ENCODE measurements at regions not wholly inside any gene's neighbourhood (a gene's known extent, or its start where the extent isn't known, plus 50 kb on each side); places are given as distances from the start of the nearest gene placed in this dataset.
A peak's percentile ranks its signal among the peaks of the same experiment; 100 is the strongest.

DNA sequence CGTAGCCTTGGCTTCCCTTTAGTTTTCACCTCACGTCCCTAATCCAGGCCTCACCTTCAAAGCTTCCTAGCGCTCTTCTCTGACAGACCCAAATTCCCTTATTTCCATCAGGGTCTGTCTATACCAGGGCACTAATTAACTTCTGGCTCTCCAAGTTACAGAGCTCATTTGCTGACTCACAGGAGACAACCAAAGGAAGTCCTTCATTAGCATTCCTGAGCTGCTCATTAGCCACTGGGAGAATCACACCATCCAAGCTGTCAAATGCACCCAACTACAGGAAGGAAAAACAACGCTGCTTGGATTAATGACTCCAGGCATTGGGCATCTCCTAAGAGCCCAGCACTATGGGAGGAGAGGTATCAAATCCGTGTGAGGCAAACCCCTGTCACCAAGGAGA, 109.8 kb upstream of the ALK start:
- Mint-ChIP-seq H3K36me3 (ENCODE audit: low read depth) (no peaks in the 10 kb centered on the region), H3K9me3 (no peaks in the 10 kb centered on the region), H3K27me3 (peaks cover 8% of the 10 kb centered on the region), H3K27ac (no peak overlapping the region), H3K4me1 (no peaks in the 10 kb centered on the region), H3K4me3 (no peak overlapping the region)
- intact Hi-C loops (cut with micrococcal nuclease) = no loop called here
- DNase-seq = no peak

DNA sequence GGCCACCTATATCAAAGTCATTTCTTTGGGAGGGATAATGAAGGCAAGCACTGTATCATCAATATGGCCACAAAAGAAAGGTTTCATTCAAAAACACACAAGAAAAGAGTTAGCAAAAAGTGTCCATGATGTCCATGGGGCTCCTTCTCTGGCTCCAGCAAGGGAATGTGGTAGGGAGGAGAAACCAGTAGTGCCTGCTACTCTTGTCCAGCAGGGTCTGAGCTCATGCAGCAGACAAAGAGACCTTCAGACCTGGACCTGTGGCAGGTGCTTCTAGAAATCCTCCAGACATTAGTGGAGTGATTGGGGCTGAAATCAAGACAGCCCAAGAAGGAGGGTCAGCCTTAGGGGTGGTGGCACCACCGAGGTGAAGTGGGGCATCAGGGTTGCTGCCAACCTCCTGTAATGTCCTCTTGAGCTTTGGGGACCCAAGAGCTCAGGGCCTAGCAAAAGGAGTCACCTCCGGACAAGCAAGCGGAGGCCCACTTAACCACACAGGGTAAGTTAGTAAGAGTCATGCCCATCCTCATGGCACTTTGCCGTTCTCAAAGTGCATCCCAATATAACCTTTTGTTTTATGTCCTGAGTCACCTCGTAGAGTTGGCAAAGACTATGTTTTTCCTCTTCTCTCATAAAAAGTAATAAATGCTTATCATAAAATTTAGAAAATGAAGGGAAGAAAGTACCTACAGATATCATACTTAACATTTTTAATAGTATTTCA, 112.6 kb upstream of the YPEL5 start:
- Mint-ChIP-seq H3K36me3 (ENCODE audit: low read depth) (no peaks in the 10 kb centered on the region), H3K4me1 (no peaks in the 10 kb centered on the region), H3K4me3 (no peak overlapping the region), H3K27ac (no peak overlapping the region), H3K9me3 (no peaks in the 10 kb centered on the region), H3K27me3 (peaks cover 11% of the 10 kb centered on the region)
- intact Hi-C loops (cut with micrococcal nuclease) = no loop called here
- DNase-seq = no peak

DNA sequence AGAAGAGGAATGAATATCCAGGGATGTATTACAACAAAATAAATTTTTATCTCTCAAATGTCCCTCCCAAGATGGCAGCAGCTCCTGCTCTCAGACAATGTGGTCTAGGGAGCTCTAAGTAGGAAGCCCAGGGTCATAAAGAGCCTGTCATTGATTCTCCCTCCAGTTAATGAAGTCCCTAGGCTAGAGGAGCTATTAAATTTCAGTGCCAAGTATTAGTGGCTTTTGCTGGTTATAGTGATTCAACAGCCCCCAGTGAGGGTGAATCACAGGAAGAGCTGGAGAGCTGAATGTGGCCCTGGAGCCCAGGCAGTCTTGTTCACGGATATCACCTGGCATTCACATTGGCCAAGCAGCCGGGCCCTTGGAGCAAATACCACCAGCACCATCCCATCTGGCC, 109.8 kb upstream of the YPEL5 start:
- no peaks in the 10 kb centered on the region for H3K36me3 Mint-ChIP-seq (ENCODE audit: low read depth)
- peaks cover 12% of the 10 kb centered on the region for H3K27me3 Mint-ChIP-seq
- no peak overlapping the region for H3K4me3 Mint-ChIP-seq
- no peaks in the 10 kb centered on the region for H3K9me3 Mint-ChIP-seq
- intact Hi-C loops (cut with micrococcal nuclease) = no loop called here
- H3K4me1 Mint-ChIP-seq = no peaks in the 10 kb centered on the region
- no peak overlapping the region for H3K27ac Mint-ChIP-seq
- DNase-seq = no peak

DNA sequence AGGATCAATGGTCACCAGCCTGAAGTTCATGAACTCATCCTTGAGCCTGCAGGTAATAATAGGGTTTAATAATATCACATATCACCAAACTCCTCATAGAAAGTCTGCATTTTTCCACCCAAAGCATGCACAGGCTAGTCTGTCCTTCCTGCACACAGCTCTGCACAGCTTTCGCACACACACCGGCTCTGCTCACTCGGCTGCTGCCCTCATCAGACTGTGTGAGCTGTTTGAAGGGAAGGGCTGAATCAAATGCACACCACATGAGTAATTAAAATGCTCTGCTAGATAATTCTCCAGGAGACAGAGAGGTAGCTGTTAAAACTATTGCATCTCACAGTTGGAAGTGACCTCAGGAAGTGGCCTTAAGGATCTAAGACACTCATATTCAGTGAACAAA, 108.4 kb upstream of the YPEL5 start:
- intact Hi-C loops (cut with micrococcal nuclease) = no loop called here
- H3K4me1 Mint-ChIP-seq = no peaks in the 10 kb centered on the region
- H3K27ac Mint-ChIP-seq = no peak overlapping the region
- no peaks in the 10 kb centered on the region for H3K9me3 Mint-ChIP-seq
- H3K27me3 Mint-ChIP-seq = peaks cover 16% of the 10 kb centered on the region
- no peak overlapping the region for H3K4me3 Mint-ChIP-seq
- H3K36me3 Mint-ChIP-seq (ENCODE audit: low read depth) = no peaks in the 10 kb centered on the region
- peak; percentile 40 for DNase-seq

DNA sequence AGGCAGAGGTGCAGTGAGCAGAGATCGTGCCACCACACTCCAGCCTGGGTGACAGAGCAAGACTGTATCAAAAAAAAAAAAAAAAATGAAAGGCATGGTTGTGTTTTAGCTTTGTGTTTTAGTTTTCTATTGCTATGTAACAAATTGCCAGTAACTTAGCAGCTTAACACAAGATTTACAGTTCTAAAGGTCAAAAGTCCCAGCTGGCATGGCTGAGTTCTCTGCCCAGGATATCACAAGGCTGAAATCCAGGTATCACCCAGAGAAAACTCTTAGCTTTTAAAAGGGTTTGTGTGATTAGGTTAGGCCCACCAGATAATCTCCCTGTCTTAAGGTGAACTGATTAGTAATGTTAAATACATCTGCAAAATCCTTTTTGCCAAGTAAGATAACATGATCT, 107.7 kb upstream of the YPEL5 start:
- DNase-seq = no peak
- Mint-ChIP-seq H3K36me3 (ENCODE audit: low read depth) (no peaks in the 10 kb centered on the region), H3K4me3 (no peak overlapping the region), H3K9me3 (no peaks in the 10 kb centered on the region), H3K27me3 (peaks cover 20% of the 10 kb centered on the region), H3K4me1 (no peaks in the 10 kb centered on the region), H3K27ac (no peak overlapping the region)
- intact Hi-C loops (cut with micrococcal nuclease) = no loop called here

DNA sequence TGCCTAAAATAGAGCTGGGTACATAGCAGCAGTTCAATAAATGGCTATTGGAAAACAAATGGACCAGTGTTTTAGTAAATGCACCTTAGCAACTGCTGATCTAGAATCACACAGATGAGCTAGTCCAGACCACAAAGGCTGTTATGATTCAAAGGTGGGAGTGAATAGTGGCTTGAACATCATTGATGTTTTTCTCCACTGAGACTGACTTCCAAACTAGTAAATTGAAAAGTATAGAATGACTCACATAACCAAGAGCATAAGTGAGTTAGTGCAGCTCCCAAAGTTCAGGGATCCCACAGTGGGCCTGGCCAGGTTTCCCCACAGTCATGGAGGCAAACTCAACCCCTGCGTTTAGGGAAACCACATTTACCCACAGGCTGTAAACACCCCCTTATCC, 106.7 kb upstream of the YPEL5 start:
- H3K27ac Mint-ChIP-seq = no peak overlapping the region
- intact Hi-C loops (cut with micrococcal nuclease) = no loop called here
- peaks cover 22% of the 10 kb centered on the region for H3K27me3 Mint-ChIP-seq
- no peaks in the 10 kb centered on the region for H3K4me1 Mint-ChIP-seq
- H3K4me3 Mint-ChIP-seq = no peak overlapping the region
- no peaks in the 10 kb centered on the region for H3K36me3 Mint-ChIP-seq (ENCODE audit: low read depth)
- no peaks in the 10 kb centered on the region for H3K9me3 Mint-ChIP-seq
- peak; percentile 47 for DNase-seq

DNA sequence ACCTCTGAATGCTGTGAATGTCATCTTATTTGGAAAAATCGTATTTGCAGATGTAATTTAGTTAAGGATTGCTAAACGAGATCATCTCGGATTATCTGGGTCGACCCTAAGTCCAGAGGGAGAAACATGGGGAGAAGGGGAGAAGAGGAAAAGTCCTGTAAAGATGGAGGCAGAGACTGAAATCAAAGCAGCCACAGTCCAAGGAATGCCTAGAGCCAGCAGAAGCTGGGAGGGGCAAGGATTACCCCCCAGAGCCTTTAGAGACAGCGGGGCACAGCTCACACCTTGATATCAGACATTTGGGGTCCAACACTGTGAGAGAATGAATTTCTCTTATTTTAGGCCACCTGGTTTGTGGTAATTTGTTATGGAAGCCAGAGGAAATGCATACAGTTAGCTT, 104.9 kb upstream of the YPEL5 start:
- H3K4me1 Mint-ChIP-seq = no peaks in the 10 kb centered on the region
- no peak overlapping the region for H3K27ac Mint-ChIP-seq
- DNase-seq = no peak
- no peak overlapping the region for H3K4me3 Mint-ChIP-seq
- no peaks in the 10 kb centered on the region for H3K36me3 Mint-ChIP-seq (ENCODE audit: low read depth)
- H3K27me3 Mint-ChIP-seq = peaks cover 19% of the 10 kb centered on the region
- intact Hi-C loops (cut with micrococcal nuclease) = no loop called here
- H3K9me3 Mint-ChIP-seq = no peaks in the 10 kb centered on the region

DNA sequence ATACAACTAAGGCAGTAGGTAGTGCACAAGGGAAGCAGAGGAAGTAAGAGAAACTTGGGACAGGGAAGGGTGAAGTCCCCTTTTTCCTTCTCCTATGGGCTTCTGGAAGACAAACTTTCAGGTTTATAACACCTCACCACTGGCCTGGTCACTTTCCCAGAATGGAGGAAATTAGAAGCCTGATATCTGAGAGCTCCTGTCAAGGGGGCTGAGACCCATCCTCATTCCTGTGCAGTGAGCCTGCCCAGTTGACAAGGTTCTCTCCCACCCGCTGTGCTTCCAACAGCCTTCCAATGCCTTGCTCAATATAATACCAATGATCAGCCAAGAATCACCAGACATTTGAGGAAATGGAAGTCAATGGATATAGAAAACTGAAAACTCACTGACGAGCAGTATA, 100.4 kb upstream of the YPEL5 start:
- intact Hi-C loops (cut with micrococcal nuclease) = no loop called here
- no peaks in the 10 kb centered on the region for H3K4me1 Mint-ChIP-seq
- H3K4me3 Mint-ChIP-seq = no peak overlapping the region
- H3K9me3 Mint-ChIP-seq = no peaks in the 10 kb centered on the region
- H3K36me3 Mint-ChIP-seq (ENCODE audit: low read depth) = no peaks in the 10 kb centered on the region
- no peak for DNase-seq
- no peak overlapping the region for H3K27ac Mint-ChIP-seq
- H3K27me3 Mint-ChIP-seq = peaks cover 16% of the 10 kb centered on the region

DNA sequence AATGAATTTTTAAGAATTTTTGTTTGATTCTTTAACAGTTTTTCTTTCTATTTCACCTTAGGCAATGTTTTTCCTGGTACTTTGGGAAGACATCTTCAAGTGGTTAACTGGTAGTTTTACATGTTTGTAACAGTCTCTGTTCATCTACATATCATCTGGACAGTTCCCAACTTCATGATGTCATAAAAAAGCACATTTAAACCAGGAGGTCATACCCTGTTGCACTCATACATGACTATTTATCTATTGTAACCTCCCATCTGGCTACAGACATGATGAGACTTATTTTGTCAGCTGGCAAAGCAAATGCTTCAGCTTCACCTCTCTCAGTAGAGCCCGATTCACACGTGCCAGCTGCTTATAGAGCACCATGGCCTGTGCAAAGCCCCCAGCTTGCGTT, 99.8 kb upstream of the YPEL5 start:
- Mint-ChIP-seq H3K27me3 (peaks cover 13% of the 10 kb centered on the region), H3K36me3 (ENCODE audit: low read depth) (no peaks in the 10 kb centered on the region), H3K4me3 (no peak overlapping the region), H3K4me1 (no peaks in the 10 kb centered on the region), H3K9me3 (no peaks in the 10 kb centered on the region), H3K27ac (no peak overlapping the region)
- DNase-seq = no peak
- intact Hi-C loops (cut with micrococcal nuclease) = no loop called here

DNA sequence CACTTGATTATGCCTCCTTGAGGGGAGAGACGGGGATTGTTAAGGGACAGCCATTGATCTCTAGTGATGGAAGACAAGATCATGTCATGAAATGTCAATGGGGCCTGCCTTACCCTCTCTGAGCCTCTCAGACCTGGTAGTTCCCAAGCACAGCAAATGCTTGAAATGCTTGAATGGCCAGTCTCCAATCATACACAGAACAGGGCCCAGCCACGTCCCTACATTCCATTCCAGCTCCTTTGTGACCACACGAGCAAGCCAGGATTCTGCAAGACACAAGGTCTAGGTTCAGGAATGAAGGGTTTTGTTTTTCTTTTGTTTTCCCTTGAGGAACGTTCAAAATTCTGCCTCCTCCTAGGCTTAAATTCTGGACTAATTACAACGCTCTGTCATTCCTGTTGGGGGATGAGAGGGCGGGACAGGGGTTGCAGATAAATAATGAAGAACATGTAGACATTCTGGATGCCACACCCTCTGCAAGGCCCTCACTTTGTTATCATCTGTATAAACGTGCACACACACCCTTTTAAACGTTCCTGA, 98.1 kb upstream of the YPEL5 start:
- Mint-ChIP-seq H3K4me1 (no peaks in the 10 kb centered on the region), H3K9me3 (no peaks in the 10 kb centered on the region), H3K36me3 (ENCODE audit: low read depth) (no peaks in the 10 kb centered on the region), H3K27ac (no peak overlapping the region), H3K27me3 (peaks cover 10% of the 10 kb centered on the region), H3K4me3 (no peak overlapping the region)
- DNase-seq = no peak
- intact Hi-C loops (cut with micrococcal nuclease) = no loop called here

DNA sequence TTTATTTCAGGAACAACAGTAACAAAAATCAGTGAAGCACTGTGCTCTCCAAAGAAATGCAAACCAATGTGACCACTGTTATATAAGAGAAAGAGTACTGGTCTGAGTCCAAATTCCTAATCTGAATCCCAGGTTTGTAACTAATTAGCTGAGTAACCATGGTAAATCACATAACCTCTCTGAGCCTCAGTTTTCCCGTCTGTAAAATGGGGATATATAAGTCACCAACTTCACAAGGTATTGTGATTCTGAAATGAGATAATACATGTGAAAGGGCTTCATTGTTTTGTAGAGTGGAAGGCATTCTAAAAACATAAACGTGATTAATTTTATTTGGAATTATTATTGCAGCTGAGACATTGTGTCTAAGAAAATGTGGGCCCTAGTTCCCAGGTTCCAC, 91.3 kb upstream of the YPEL5 start:
- DNase-seq = no peak
- intact Hi-C loops (cut with micrococcal nuclease) = no loop called here
- Mint-ChIP-seq H3K36me3 (ENCODE audit: low read depth) (no peaks in the 10 kb centered on the region), H3K4me1 (no peaks in the 10 kb centered on the region), H3K27ac (no peak overlapping the region), H3K9me3 (no peaks in the 10 kb centered on the region), H3K27me3 (peaks cover 4% of the 10 kb centered on the region), H3K4me3 (no peak overlapping the region)

DNA sequence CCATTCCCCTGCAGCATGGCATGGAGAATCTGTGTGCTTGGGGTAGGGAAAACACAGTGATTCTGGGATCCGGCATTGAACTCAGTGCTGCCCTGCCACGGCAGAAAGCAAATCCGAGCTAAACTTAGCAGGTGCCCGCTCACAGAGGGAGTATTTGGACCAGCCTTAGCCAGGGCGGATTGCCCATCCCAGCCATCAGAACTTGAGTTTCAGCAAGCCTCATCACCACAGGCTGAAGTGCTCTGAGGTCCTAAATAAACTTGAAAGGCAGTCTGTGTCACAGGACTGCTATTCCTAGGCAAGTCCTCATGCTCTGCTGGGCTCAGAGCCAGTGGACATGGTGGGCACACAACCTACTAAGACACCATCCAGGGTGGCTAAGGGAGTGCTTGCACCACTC, 86.2 kb upstream of the YPEL5 start:
- Mint-ChIP-seq H3K4me1 (no peaks in the 10 kb centered on the region), H3K27ac (no peak overlapping the region), H3K9me3 (peaks cover 3% of the 10 kb centered on the region), H3K4me3 (no peak overlapping the region), H3K27me3 (peaks cover 9% of the 10 kb centered on the region), H3K36me3 (ENCODE audit: low read depth) (no peaks in the 10 kb centered on the region)
- intact Hi-C loops (cut with micrococcal nuclease) = no loop called here
- DNase-seq = no peak

DNA sequence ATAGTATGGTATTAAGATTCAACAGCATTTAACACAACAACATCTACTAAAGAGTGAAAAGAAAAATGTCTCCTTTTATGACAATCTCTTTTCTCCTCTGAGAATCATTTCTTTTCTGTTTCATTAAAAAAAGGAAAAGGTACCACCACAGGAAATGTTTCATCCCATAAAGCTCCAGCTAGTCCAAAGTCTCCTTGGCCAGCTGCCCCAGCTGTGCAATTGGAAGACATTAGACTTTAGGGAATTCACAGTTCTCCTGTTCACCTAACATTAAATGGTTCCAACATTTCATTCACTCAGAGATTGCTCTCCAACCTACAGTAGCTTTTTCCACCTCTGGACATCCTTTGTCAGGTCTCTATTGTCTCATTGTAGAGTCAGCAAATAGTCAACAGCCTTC, 78.7 kb upstream of the YPEL5 start:
- H3K27ac Mint-ChIP-seq = no peak overlapping the region
- H3K4me1 Mint-ChIP-seq = no peaks in the 10 kb centered on the region
- H3K9me3 Mint-ChIP-seq = peaks cover 5% of the 10 kb centered on the region
- peaks cover 17% of the 10 kb centered on the region for H3K27me3 Mint-ChIP-seq
- intact Hi-C loops (cut with micrococcal nuclease) = no loop called here
- no peak for DNase-seq
- no peak overlapping the region for H3K4me3 Mint-ChIP-seq
- no peaks in the 10 kb centered on the region for H3K36me3 Mint-ChIP-seq (ENCODE audit: low read depth)

DNA sequence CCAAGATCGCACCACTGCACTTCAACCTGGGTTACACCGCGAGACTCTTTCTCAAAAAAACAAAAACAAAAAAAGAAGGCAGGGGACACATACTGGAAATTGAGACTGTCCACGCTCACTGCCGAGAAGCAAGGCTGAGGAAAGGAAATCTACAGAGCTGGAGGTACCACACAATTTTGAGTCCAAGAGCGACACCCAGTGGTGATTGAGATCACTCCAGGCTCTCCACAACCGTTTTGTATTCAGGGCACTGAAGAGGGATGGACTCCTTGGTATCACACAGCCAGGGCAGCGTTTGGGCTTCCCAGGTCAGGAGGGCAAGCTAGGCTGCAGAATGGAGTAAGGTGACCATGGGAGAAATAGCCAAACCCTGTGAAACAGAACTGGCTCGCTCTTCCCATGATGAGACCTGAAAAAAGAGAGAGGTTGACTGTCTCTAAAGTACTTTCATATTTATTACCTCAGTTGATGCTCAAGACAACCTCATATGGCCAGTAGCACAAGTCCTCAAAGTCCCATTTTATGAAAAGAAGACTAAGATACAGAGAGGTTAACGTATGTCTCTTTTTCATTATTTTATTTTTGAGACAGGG, 74.5 kb upstream of the YPEL5 start:
- Mint-ChIP-seq H3K36me3 (ENCODE audit: low read depth) (no peaks in the 10 kb centered on the region), H3K4me3 (no peak overlapping the region), H3K27me3 (peaks cover 17% of the 10 kb centered on the region), H3K27ac (no peak overlapping the region), H3K9me3 (no peaks in the 10 kb centered on the region), H3K4me1 (no peaks in the 10 kb centered on the region)
- intact Hi-C loops (cut with micrococcal nuclease) = loop anchor here (1.0 kb wide), 1 partner anchor 149 kb away; no protein-coding TSS in a partner anchor
- peak; percentile 89 for DNase-seq

DNA sequence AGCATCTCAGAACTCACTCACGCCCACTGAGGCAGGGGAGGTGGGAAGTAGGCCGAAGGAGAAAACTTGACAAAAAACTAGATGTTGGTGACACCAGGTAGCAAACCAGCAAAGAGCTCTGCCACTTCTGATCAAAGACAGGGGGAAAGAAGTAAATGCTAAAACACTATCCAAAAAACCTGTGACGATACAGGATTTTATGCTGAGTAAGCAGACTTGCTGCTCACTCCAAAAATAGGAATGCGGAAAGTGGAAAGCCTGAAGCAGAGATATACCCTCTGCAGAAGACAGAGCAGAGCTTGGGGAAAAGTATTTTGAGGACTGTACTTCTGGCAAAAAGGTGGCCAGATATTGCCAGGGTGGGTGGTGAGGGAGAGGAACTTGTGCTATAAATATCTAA, 73.3 kb upstream of the YPEL5 start:
- intact Hi-C loops (cut with micrococcal nuclease) = no loop called here
- no peak overlapping the region for H3K27ac Mint-ChIP-seq

More for the DNA sequence above, 73.3 kb upstream of the YPEL5 start:
- H3K4me1 Mint-ChIP-seq = no peaks in the 10 kb centered on the region
- no peak overlapping the region for H3K4me3 Mint-ChIP-seq
- no peaks in the 10 kb centered on the region for H3K36me3 Mint-ChIP-seq (ENCODE audit: low read depth)
- no peaks in the 10 kb centered on the region for H3K9me3 Mint-ChIP-seq
- peaks cover 17% of the 10 kb centered on the region for H3K27me3 Mint-ChIP-seq
- DNase-seq = no peak

Measured in activated CD4-positive, alpha-beta T cell treated with anti-CD3 and anti-CD28 coated beads, Interleukin-2, amount 10 ng/mL, durations not matched to agents 24 days and 14 days (primary cell).